ENCODE measurements at regions not wholly inside any gene's neighbourhood (a gene's known extent, or its start where the extent isn't known, plus 50 kb on each side); places are given as distances from the start of the nearest gene placed in this dataset.

DNA sequence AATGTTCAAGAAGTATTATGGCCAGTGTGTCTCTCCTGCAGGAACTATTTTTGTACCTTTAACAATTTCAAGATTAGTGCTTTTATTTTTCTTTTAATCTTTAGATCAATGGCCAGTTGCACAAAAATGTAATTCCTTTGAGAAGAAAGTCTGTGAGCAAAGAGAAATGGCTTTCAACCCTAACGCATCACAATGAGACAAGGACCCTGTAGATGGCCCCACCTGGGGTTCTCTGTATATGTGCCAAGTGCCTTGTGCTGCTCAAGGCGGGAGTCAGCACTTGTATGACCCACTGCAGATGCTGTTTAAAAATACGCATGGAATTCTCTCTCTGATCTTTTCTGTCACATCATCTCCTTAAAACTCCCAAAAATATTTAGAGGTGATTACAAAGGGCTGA, 453.4 kb downstream of the OCA2 start:
- TF ChIP-seq, protein P1, sequence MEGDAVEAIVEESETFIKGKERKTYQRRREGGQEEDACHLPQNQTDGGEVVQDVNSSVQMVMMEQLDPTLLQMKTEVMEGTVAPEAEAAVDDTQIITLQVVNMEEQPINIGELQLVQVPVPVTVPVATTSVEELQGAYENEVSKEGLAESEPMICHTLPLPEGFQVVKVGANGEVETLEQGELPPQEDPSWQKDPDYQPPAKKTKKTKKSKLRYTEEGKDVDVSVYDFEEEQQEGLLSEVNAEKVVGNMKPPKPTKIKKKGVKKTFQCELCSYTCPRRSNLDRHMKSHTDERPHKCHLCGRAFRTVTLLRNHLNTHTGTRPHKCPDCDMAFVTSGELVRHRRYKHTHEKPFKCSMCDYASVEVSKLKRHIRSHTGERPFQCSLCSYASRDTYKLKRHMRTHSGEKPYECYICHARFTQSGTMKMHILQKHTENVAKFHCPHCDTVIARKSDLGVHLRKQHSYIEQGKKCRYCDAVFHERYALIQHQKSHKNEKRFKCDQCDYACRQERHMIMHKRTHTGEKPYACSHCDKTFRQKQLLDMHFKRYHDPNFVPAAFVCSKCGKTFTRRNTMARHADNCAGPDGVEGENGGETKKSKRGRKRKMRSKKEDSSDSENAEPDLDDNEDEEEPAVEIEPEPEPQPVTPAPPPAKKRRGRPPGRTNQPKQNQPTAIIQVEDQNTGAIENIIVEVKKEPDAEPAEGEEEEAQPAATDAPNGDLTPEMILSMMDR (IDR thresholded peaks at IDR 0.05) = no peak
- H3K4me1 Mint-ChIP-seq (ENCODE audit: low read depth) = no peaks in the 10 kb centered on the region
- peaks cover 46% of the 10 kb centered on the region for H3K9me3 Mint-ChIP-seq
- no peaks in the 10 kb centered on the region; the same call in 1 of the 2 replicates for H3K27me3 Mint-ChIP-seq (ENCODE audit: insufficient read depth)
- no peak overlapping the region for H3K27ac Mint-ChIP-seq
- no peak overlapping the region for H3K4me3 Mint-ChIP-seq
- DNase-seq = no peak
- H3K36me3 Mint-ChIP-seq (ENCODE audit: low read depth) = no peaks in the 10 kb centered on the region

DNA sequence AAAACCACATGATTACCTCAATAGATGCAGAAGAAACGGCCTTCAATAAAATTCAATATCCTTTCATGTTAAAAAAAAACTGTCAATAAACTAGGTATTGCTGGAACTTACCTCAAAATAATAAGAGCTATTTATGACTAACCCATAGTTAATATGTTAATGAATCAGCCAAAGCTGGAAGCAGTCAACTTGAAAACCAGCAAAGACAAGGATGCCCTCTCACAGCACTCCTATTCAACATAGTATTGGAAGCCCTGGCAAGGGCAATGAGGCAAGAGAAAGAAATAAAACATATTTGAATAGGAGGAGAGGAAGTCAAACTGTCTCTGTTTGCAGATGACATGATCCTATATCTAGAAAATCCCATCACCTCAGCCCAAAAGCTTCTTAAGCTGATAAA, 456.1 kb downstream of the OCA2 start:
- H3K9me3 Mint-ChIP-seq = peaks cover 57% of the 10 kb centered on the region
- no peaks in the 10 kb centered on the region; the same call in 1 of the 2 replicates for H3K27me3 Mint-ChIP-seq (ENCODE audit: insufficient read depth)
- no peak overlapping the region for H3K4me3 Mint-ChIP-seq
- no peaks in the 10 kb centered on the region for H3K4me1 Mint-ChIP-seq (ENCODE audit: low read depth)
- no peak overlapping the region for H3K27ac Mint-ChIP-seq
- H3K36me3 Mint-ChIP-seq (ENCODE audit: low read depth) = 0 out of 2 replicates have a peak, but pooled peaks cover 4% of the 10 kb centered on the region
- no peak for DNase-seq
- TF ChIP-seq, protein P1 (IDR thresholded peaks at IDR 0.05) = no peak

DNA sequence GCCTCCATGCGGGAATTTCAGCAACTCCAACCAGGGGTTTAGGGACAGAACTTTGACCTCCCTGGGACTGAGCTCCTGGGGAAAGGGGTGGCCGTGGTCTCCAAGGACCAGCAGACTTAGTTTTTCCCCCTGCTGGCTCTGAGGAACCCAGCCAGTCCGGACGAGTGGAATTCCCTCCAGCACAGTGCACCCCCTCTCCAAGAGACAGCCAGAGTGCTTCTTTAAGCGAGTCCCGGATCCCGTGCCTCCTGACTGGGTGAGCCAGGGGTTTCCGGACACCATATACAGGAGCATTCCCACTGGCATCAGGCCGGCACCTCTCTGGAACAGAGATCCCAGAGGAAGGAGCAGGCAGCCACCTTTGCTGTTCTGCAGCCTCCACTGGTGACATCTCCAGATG, 459.5 kb downstream of the OCA2 start:
- peaks cover 45% of the 10 kb centered on the region for H3K9me3 Mint-ChIP-seq
- TF ChIP-seq, protein P1 (IDR thresholded peaks at IDR 0.05) = no peak
- H3K36me3 Mint-ChIP-seq (ENCODE audit: low read depth) = 0 out of 2 replicates have a peak, but pooled peaks cover 4% of the 10 kb centered on the region
- no peak overlapping the region for H3K4me3 Mint-ChIP-seq
- no peaks in the 10 kb centered on the region; the same call in 1 of the 2 replicates for H3K27me3 Mint-ChIP-seq (ENCODE audit: insufficient read depth)
- no peaks in the 10 kb centered on the region for H3K4me1 Mint-ChIP-seq (ENCODE audit: low read depth)
- no peak for DNase-seq
- H3K27ac Mint-ChIP-seq = no peak overlapping the region

DNA sequence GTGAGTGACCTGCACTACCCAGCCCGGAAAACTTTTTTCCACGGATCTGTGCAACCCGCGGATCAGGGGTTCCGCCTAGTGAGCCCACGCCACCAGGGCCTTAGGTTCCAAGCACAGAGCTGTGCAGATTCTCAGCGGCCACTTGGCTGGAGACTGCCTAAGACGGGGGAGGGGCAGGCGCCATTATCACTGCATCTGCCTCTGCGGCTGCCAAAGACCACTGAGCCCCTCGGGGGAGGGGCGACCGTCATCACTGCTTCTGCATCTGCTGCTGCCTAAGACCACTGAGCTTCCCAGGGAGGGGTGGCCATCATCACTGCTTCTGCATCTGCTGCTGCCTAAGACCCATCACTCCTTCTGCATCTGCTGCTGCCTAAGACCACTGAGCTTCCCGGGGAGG, 460.2 kb downstream of the OCA2 start:
- H3K4me3 Mint-ChIP-seq = no peak overlapping the region
- H3K27ac Mint-ChIP-seq = no peak overlapping the region
- 0 out of 2 replicates have a peak, but pooled peaks cover 4% of the 10 kb centered on the region for H3K36me3 Mint-ChIP-seq (ENCODE audit: low read depth)
- no peaks in the 10 kb centered on the region; the same call in 1 of the 2 replicates for H3K27me3 Mint-ChIP-seq (ENCODE audit: insufficient read depth)
- TF ChIP-seq, protein P1 (IDR thresholded peaks at IDR 0.05) = no peak
- no peaks in the 10 kb centered on the region for H3K4me1 Mint-ChIP-seq (ENCODE audit: low read depth)
- DNase-seq = no peak
- peaks cover 45% of the 10 kb centered on the region for H3K9me3 Mint-ChIP-seq

DNA sequence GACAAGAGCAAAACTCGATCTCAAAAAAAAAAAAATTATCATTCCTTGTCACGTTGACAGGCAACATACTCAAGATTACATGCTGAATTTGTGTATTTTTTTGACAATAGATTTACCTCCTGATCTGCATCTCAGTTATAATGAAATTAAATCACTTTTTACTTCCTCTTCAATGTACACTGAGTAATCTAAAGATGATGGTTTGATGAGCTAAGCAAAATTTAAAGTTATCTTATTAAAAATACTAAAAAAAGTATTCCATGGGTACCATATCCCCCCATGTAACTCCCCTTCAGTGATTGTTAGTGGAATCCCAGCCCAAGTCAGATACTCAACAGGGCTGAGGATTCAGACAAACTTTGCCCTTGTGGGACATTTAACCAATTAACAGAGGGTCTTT, 463.2 kb downstream of the OCA2 start:
- Mint-ChIP-seq H3K36me3 (ENCODE audit: low read depth) (0 out of 2 replicates have a peak, but pooled peaks cover 4% of the 10 kb centered on the region), H3K4me1 (ENCODE audit: low read depth) (no peaks in the 10 kb centered on the region), H3K9me3 (peaks cover 29% of the 10 kb centered on the region; the same call in 1 of the 2 replicates)

More for the DNA sequence above, 463.2 kb downstream of the OCA2 start:
- no peak overlapping the region for H3K4me3 Mint-ChIP-seq
- no peak overlapping the region for H3K27ac Mint-ChIP-seq
- no peak for DNase-seq
- no peaks in the 10 kb centered on the region; the same call in 1 of the 2 replicates for H3K27me3 Mint-ChIP-seq (ENCODE audit: insufficient read depth)
- TF ChIP-seq, protein P1 (IDR thresholded peaks at IDR 0.05) = no peak

Data from HFFc6 (cell line).